Endodermal cell (in vitro differentiated cells): ENCODE measurements at regions not wholly inside any gene's neighbourhood (a gene's known extent, or its start where the extent isn't known, plus 50 kb on each side); places are given as distances from the start of the nearest gene placed in this dataset.

ENCODE experiments used
- DNase-seq: peaks from one replicate; pipeline ENCODE4 v3.0.0-alpha.2; 2017
- H3K27ac ChIP-seq: 2 replicates; pipeline ENCODE4 v1.5.1; 2013; ENCODE audit warnings: mild to moderate bottlenecking, low read depth, low read length, moderate library complexity
- H3K27me3 ChIP-seq: 2 replicates; pipeline ENCODE4 v1.6.1; 2013; ENCODE audit warnings: mild to moderate bottlenecking, low read length, moderate library complexity; ENCODE audit not compliant: insufficient read depth, control insufficient read depth, poor library complexity, severe bottlenecking
- H3K36me3 ChIP-seq: 2 replicates; pipeline ENCODE4 v1.7.0; 2013; ENCODE audit warnings: mild to moderate bottlenecking, low read length, moderate library complexity; ENCODE audit not compliant: control insufficient read depth, insufficient read depth
- H3K4me1 ChIP-seq: one replicate; pipeline ENCODE4 v1.7.0; 2013; ENCODE audit warnings: low read length; ENCODE audit not compliant: control insufficient read depth, insufficient read depth
- H3K4me3 ChIP-seq: 2 replicates; pipeline ENCODE4 v1.5.1; 2013; ENCODE audit warnings: mild to moderate bottlenecking, low read length, moderate library complexity
- H3K9ac ChIP-seq: 2 replicates; pipeline ENCODE4 v1.6.1; 2013; ENCODE audit warnings: mild to moderate bottlenecking, low read length, moderate library complexity; ENCODE audit not compliant: poor library complexity, severe bottlenecking; ENCODE audit errors: extremely low read depth
- H3K9me3 ChIP-seq: 2 replicates; pipeline ENCODE4 v1.6.1; 2013; ENCODE audit warnings: mild to moderate bottlenecking, low read length, moderate library complexity; ENCODE audit not compliant: control insufficient read depth
- H3K27ac Mint-ChIP-seq: 2 replicates; pipeline ENCODE4 v1.8.0; 2020; ENCODE audit warnings: mixed read lengths
- H3K27me3 Mint-ChIP-seq: 2 replicates; pipeline ENCODE4 v1.8.0; 2021; ENCODE audit warnings: mild to moderate bottlenecking, mixed read lengths; ENCODE audit not compliant: insufficient read depth
- H3K36me3 Mint-ChIP-seq: 2 replicates; pipeline ENCODE4 v1.8.0; 2020; ENCODE audit warnings: low read depth, mixed read lengths
- H3K4me1 Mint-ChIP-seq: 2 replicates; pipeline ENCODE4 v1.8.0; 2020; ENCODE audit warnings: mixed read lengths
- H3K4me3 Mint-ChIP-seq: 2 replicates; pipeline ENCODE4 v1.8.0; 2020; ENCODE audit warnings: mild to moderate bottlenecking, moderate library complexity, mixed read lengths
- H3K9me3 Mint-ChIP-seq: 2 replicates; pipeline ENCODE4 v1.8.0; 2020; ENCODE audit warnings: mild to moderate bottlenecking, mixed read lengths
- WGBS, 2 experiments: methylation state at CpG; one replicate each; pipeline versions ENCODE4 v1.1.5 to v1.1.7; 2013; ENCODE audit warnings: missing lambda C conversion rate in 2 of 2, mixed read lengths in 1 of 2; ENCODE audit not compliant: insufficient coverage in 1 of 2, insufficient read length in 1 of 2; 5-methylcytosine and 5-hydroxymethylcytosine counted together
- TF ChIP-seq, protein P1 (sequence below): fragments of 200-600 bp; sonication (generic); conservative IDR thresholded peaks from 2 replicates; pipeline ENCODE4 v1.5.0; 2021; ENCODE audit warnings: antibody characterized with exemption, mild to moderate bottlenecking

- Mint-ChIP-seq H3K4me3 (no peak overlapping the region), H3K36me3 (no peaks in the 10 kb centered on the region), H3K27me3 (no peaks in the 10 kb centered on the region), H3K27ac (no peak overlapping the region), H3K4me1 (peaks cover 22% of the 10 kb centered on the region), H3K9me3 (no peaks in the 10 kb centered on the region)
- no peak overlapping the region for H3K4me3 ChIP-seq
- TF ChIP-seq, protein P1, sequence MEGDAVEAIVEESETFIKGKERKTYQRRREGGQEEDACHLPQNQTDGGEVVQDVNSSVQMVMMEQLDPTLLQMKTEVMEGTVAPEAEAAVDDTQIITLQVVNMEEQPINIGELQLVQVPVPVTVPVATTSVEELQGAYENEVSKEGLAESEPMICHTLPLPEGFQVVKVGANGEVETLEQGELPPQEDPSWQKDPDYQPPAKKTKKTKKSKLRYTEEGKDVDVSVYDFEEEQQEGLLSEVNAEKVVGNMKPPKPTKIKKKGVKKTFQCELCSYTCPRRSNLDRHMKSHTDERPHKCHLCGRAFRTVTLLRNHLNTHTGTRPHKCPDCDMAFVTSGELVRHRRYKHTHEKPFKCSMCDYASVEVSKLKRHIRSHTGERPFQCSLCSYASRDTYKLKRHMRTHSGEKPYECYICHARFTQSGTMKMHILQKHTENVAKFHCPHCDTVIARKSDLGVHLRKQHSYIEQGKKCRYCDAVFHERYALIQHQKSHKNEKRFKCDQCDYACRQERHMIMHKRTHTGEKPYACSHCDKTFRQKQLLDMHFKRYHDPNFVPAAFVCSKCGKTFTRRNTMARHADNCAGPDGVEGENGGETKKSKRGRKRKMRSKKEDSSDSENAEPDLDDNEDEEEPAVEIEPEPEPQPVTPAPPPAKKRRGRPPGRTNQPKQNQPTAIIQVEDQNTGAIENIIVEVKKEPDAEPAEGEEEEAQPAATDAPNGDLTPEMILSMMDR: no peak
- H3K27me3 ChIP-seq: no peaks in the 10 kb centered on the region
- DNase-seq: no peak
- no peaks in the 10 kb centered on the region for H3K9me3 ChIP-seq
- peaks cover 7% of the 10 kb centered on the region for H3K4me1 ChIP-seq
- no peak overlapping the region for H3K27ac ChIP-seq
- H3K9ac ChIP-seq: no peak overlapping the region
- 88 to 96% methylated on average over 6 of the region's 6 CpGs for WGBS, 2 experiments
- H3K36me3 ChIP-seq: no peaks in the 10 kb centered on the region
These were observed 167.2 kb downstream of the FAT3 start for GRCh38 chr11:92391808-92392207.

GRCh38 chr11:92393218-92393617 is 168.6 kb downstream of the FAT3 start:
- no peak overlapping the region for H3K9ac ChIP-seq
- no peaks in the 10 kb centered on the region for H3K9me3 Mint-ChIP-seq
- H3K9me3 ChIP-seq: no peaks in the 10 kb centered on the region
- DNase-seq: no peak
- 91 to 100% methylated on average over 4 to 5 of the region's 5 CpGs for WGBS, 2 experiments
- peaks cover 19% of the 10 kb centered on the region for H3K4me1 Mint-ChIP-seq
- TF ChIP-seq, protein P1: no peak
- no peak overlapping the region for H3K4me3 Mint-ChIP-seq
- no peaks in the 10 kb centered on the region for H3K27me3 ChIP-seq
- H3K36me3 Mint-ChIP-seq: no peaks in the 10 kb centered on the region
- H3K27ac ChIP-seq: no peak overlapping the region
- H3K27me3 Mint-ChIP-seq: no peaks in the 10 kb centered on the region
- no peak overlapping the region for H3K27ac Mint-ChIP-seq
- H3K4me3 ChIP-seq: no peak overlapping the region
- H3K36me3 ChIP-seq: no peaks in the 10 kb centered on the region
- peaks cover 7% of the 10 kb centered on the region for H3K4me1 ChIP-seq

- TF ChIP-seq, protein P1: no peak
- no peak overlapping the region for H3K27ac ChIP-seq
- 92% methylated on average over 1 of the region's 1 CpG; no CpG with 5 or more reads in 1 of the 2 experiments for WGBS, 2 experiments
These were observed 171.5 kb downstream of the FAT3 start for GRCh38 chr11:92396133-92396532.

More at GRCh38 chr11:92396133-92396532, 171.5 kb downstream of the FAT3 start:
- H3K36me3 Mint-ChIP-seq: no peaks in the 10 kb centered on the region
- H3K9me3 Mint-ChIP-seq: no peaks in the 10 kb centered on the region
- Histone ChIP-seq H3K4me3 (no peak overlapping the region), H3K9ac (no peak overlapping the region), H3K36me3 (no peaks in the 10 kb centered on the region), H3K27me3 (no peaks in the 10 kb centered on the region), H3K4me1 (peaks cover 3% of the 10 kb centered on the region), H3K9me3 (no peaks in the 10 kb centered on the region)
- H3K27ac Mint-ChIP-seq: no peak overlapping the region
- peaks cover 17% of the 10 kb centered on the region for H3K4me1 Mint-ChIP-seq
- DNase-seq: no peak
- no peaks in the 10 kb centered on the region for H3K27me3 Mint-ChIP-seq
- H3K4me3 Mint-ChIP-seq: no peak overlapping the region
